ENCODE measurements at regions not wholly inside any gene's neighbourhood (a gene's known extent, or its start where the extent isn't known, plus 50 kb on each side); places are given as distances from the start of the nearest gene placed in this dataset.

- TF ChIP-seq, protein P1, sequence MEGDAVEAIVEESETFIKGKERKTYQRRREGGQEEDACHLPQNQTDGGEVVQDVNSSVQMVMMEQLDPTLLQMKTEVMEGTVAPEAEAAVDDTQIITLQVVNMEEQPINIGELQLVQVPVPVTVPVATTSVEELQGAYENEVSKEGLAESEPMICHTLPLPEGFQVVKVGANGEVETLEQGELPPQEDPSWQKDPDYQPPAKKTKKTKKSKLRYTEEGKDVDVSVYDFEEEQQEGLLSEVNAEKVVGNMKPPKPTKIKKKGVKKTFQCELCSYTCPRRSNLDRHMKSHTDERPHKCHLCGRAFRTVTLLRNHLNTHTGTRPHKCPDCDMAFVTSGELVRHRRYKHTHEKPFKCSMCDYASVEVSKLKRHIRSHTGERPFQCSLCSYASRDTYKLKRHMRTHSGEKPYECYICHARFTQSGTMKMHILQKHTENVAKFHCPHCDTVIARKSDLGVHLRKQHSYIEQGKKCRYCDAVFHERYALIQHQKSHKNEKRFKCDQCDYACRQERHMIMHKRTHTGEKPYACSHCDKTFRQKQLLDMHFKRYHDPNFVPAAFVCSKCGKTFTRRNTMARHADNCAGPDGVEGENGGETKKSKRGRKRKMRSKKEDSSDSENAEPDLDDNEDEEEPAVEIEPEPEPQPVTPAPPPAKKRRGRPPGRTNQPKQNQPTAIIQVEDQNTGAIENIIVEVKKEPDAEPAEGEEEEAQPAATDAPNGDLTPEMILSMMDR (IDR thresholded peaks at IDR 0.05; ENCODE audit: low read length): no peak
- no peak for TF ChIP-seq EZH2 (IDR thresholded peaks at IDR 0.05; ENCODE audit: borderline replicate concordance, low read length)
- Histone ChIP-seq H3F3A (ENCODE audit: insufficient read depth, low read length) (no peaks in the 10 kb centered on the region), H3K27ac (ENCODE audit: low read depth, low read length, poor library complexity, severe bottlenecking) (no peak overlapping the region)
These were observed 115.2 kb upstream of the BEND6 start for GRCh38 chr6:56839533-56840183.

GRCh38 chr6:56838965-56839364 lies 115.9 kb upstream of the BEND6 start:
- H3K36me3 ChIP-seq (ENCODE audit: insufficient read depth, low read length): no peaks in the 10 kb centered on the region
- no peak overlapping the region for H3K9ac ChIP-seq (ENCODE audit: low read length)
- H3K79me2 ChIP-seq (ENCODE audit: insufficient read depth, low read length): no peaks in the 10 kb centered on the region
- no peaks in the 10 kb centered on the region for H3F3A ChIP-seq (ENCODE audit: insufficient read depth, low read length)
- peaks cover 7% of the 10 kb centered on the region; the same call in 1 of the 2 replicates for H3K27me3 ChIP-seq (ENCODE audit: insufficient read depth, low read length)
- H3K9me3 ChIP-seq (ENCODE audit: low read length): no peaks in the 10 kb centered on the region
- H3K27ac ChIP-seq (ENCODE audit: low read depth, low read length, poor library complexity, severe bottlenecking): no peak overlapping the region
- H3K4me2 ChIP-seq (ENCODE audit: low read length): no peak overlapping the region
- no peaks in the 10 kb centered on the region for H4K20me1 ChIP-seq (ENCODE audit: insufficient read depth, low read length)
- H3K4me3 ChIP-seq (ENCODE audit: low read depth, low read length, poor library complexity, severe bottlenecking): no peak overlapping the region
- no peak overlapping the region for H2AFZ ChIP-seq (ENCODE audit: low read length)
- H3K4me1 ChIP-seq (ENCODE audit: insufficient read depth, low read length, severe bottlenecking): no peaks in the 10 kb centered on the region
- H3K9me2 ChIP-seq (ENCODE audit: low read depth, low read length): no peaks in the 10 kb centered on the region
- TF ChIP-seq, protein P1 (IDR thresholded peaks at IDR 0.05; ENCODE audit: low read length): no peak
- TF ChIP-seq EZH2 (IDR thresholded peaks at IDR 0.05; ENCODE audit: borderline replicate concordance, low read length): no peak

More at GRCh38 chr6:56839533-56840183, 115.2 kb upstream of the BEND6 start:
- Histone ChIP-seq H3K9me2 (ENCODE audit: low read depth, low read length) (no peaks in the 10 kb centered on the region), H3K9me3 (ENCODE audit: low read length) (no peaks in the 10 kb centered on the region), H3K4me3 (ENCODE audit: low read depth, low read length, poor library complexity, severe bottlenecking) (no peak overlapping the region), H2AFZ (ENCODE audit: low read length) (no peak overlapping the region), H3K36me3 (ENCODE audit: insufficient read depth, low read length) (no peaks in the 10 kb centered on the region), H3K9ac (ENCODE audit: low read length) (no peak overlapping the region), H3K79me2 (ENCODE audit: insufficient read depth, low read length) (no peaks in the 10 kb centered on the region), H4K20me1 (ENCODE audit: insufficient read depth, low read length) (no peaks in the 10 kb centered on the region), H3K4me2 (ENCODE audit: low read length) (no peak overlapping the region), H3K27me3 (ENCODE audit: insufficient read depth, low read length) (peaks cover 7% of the 10 kb centered on the region; the same call in 1 of the 2 replicates), H3K4me1 (ENCODE audit: insufficient read depth, low read length, severe bottlenecking) (no peaks in the 10 kb centered on the region)

GRCh38 chr6:56838016-56838555 lies 116.8 kb upstream of the BEND6 start:
- Histone ChIP-seq H2AFZ (ENCODE audit: low read length) (no peak overlapping the region), H3K79me2 (ENCODE audit: insufficient read depth, low read length) (no peaks in the 10 kb centered on the region), H3F3A (ENCODE audit: insufficient read depth, low read length) (no peaks in the 10 kb centered on the region), H3K36me3 (ENCODE audit: insufficient read depth, low read length) (no peaks in the 10 kb centered on the region), H3K4me2 (ENCODE audit: low read length) (no peak overlapping the region), H3K9me2 (ENCODE audit: low read depth, low read length) (no peaks in the 10 kb centered on the region), H3K9me3 (ENCODE audit: low read length) (no peaks in the 10 kb centered on the region), H3K27me3 (ENCODE audit: insufficient read depth, low read length) (peaks cover 6% of the 10 kb centered on the region; the same call in 1 of the 2 replicates), H4K20me1 (ENCODE audit: insufficient read depth, low read length) (no peaks in the 10 kb centered on the region), H3K27ac (ENCODE audit: low read depth, low read length, poor library complexity, severe bottlenecking) (no peak overlapping the region), H3K4me3 (ENCODE audit: low read depth, low read length, poor library complexity, severe bottlenecking) (no peak overlapping the region), H3K4me1 (ENCODE audit: insufficient read depth, low read length, severe bottlenecking) (no peaks in the 10 kb centered on the region), H3K9ac (ENCODE audit: low read length) (no peak overlapping the region)
- no peak for TF ChIP-seq EZH2 (IDR thresholded peaks at IDR 0.05; ENCODE audit: borderline replicate concordance, low read length)
- TF ChIP-seq, protein P1 (IDR thresholded peaks at IDR 0.05; ENCODE audit: low read length): no peak

Data from OCI-LY1 (cell line).